OCI-LY7 (cell line): ENCODE measurements at regions not wholly inside any gene's neighbourhood (a gene's known extent, or its start where the extent isn't known, plus 50 kb on each side); places are given as distances from the start of the nearest gene placed in this dataset.

ENCODE experiments used
- CTCF ChIP-seq: fragments of 200-600 bp; sonication (generic); conservative IDR thresholded peaks from 2 replicates; pipeline ENCODE4 v1.5.1; 2014; ENCODE audit warnings: mild to moderate bottlenecking, antibody characterized with exemption, low read length, moderate library complexity, mixed read lengths
- EZH2phosphoT487 ChIP-seq: fragments of 200-600 bp; sonication (generic); IDR thresholded peaks from 2 replicates; pipeline ENCODE4 v1.6.1; 2018; ENCODE audit warnings: low read depth, borderline replicate concordance, mild to moderate bottlenecking, mixed run types, antibody characterized with exemption, low read length, moderate library complexity, mixed read lengths

GRCh38 chr10:4331150-4331549 is 494.9 kb upstream of the AKR1E2 start:
- TF ChIP-seq EZH2phosphoT487 (no peak), CTCF (no peak)
